GM21367 (cell line): ENCODE measurements at regions not wholly inside any gene's neighbourhood (a gene's known extent, or its start where the extent isn't known, plus 50 kb on each side); places are given as distances from the start of the nearest gene placed in this dataset.
"Not testable (repeated sequence)": the region's sequence is repeated elsewhere in the genome, so short reads cannot be mapped to it uniquely, and the experiment has no call there.

Experiments
- ATAC-seq: cut with Tn5 transposase; IDR thresholded peaks from one replicate; pipeline ENCODE4 v1.9.1; 2021; ENCODE audit not compliant: unreplicated experiment

GRCh38 chr16:33710696-33711087 is 251.3 kb downstream of the TP53TG3F start:
- not testable (repeated sequence) for ATAC-seq

GRCh38 chr16:33711616-33712015 is 252.2 kb downstream of the TP53TG3F start:
- ATAC-seq: not testable (repeated sequence)

GRCh38 chr16:33712308-33712707 is 252.9 kb downstream of the TP53TG3F start:
- ATAC-seq: not testable (repeated sequence)

GRCh38 chr16:33712851-33713709 is 253.7 kb downstream of the TP53TG3F start:
- not testable (repeated sequence) for ATAC-seq

GRCh38 chr16:33713710-33714538 is 254.5 kb downstream of the TP53TG3F start:
- not testable (repeated sequence) for ATAC-seq

- ATAC-seq: not testable (repeated sequence)
Measured at GRCh38 chr16:33731167-33731566, 271.8 kb downstream of the TP53TG3F start.

GRCh38 chr16:33734650-33735049 is 275.2 kb downstream of the TP53TG3F start:
- not testable (repeated sequence) for ATAC-seq

GRCh38 chr16:33766869-33767765 is 307.7 kb downstream of the TP53TG3F start:
- not testable (repeated sequence) for ATAC-seq

GRCh38 chr16:33768710-33769109 is 309.3 kb downstream of the TP53TG3F start:
- not testable (repeated sequence) for ATAC-seq

- not testable (repeated sequence) for ATAC-seq
Measured at GRCh38 chr16:33769180-33769846, 309.9 kb downstream of the TP53TG3F start.

GRCh38 chr16:33770478-33770877 is 311.1 kb downstream of the TP53TG3F start:
- ATAC-seq: not testable (repeated sequence)

- ATAC-seq: not testable (repeated sequence)
Measured at GRCh38 chr16:33771211-33771610, 311.8 kb downstream of the TP53TG3F start.

- ATAC-seq: not testable (repeated sequence)
Measured at GRCh38 chr16:33773966-33774365, 314.6 kb downstream of the TP53TG3F start.

- ATAC-seq: not testable (repeated sequence)
Measured at GRCh38 chr16:33774724-33775123, 315.3 kb downstream of the TP53TG3F start.

- not testable (repeated sequence) for ATAC-seq
Measured at GRCh38 chr16:33816328-33816944, 357.0 kb downstream of the TP53TG3F start.

- ATAC-seq: not testable (repeated sequence)
Measured at GRCh38 chr16:33824736-33825135, 365.3 kb downstream of the TP53TG3F start.

GRCh38 chr16:33827522-33827921 is 368.1 kb downstream of the TP53TG3F start:
- ATAC-seq: not testable (repeated sequence)

GRCh38 chr16:33839157-33839556 is 379.7 kb downstream of the TP53TG3F start:
- ATAC-seq: not testable (repeated sequence)

- ATAC-seq: not testable (repeated sequence)
Measured at GRCh38 chr16:33844533-33844932, 385.1 kb downstream of the TP53TG3F start.
